WTC11 (cell line): ENCODE measurements at regions not wholly inside any gene's neighbourhood (a gene's known extent, or its start where the extent isn't known, plus 50 kb on each side); places are given as distances from the start of the nearest gene placed in this dataset.

Experiments used
- ATAC-seq: fragments of 200-7000 bp; cut with Tn5 transposase; 2 replicates; pipeline ENCODE4 v1.10.0; 2021; ENCODE audit warnings: mild to moderate bottlenecking, moderate library complexity
- CTCF ChIA-PET: fragments of 300-600 bp; sonication (Branson Sonifier 250); formaldehyde crosslinking; loops from one replicate; lab custom pipeline; 2021; ENCODE audit warnings: antibody characterized with exemption; lab: Charles Lee
- POLR2A ChIA-PET: fragments of 350-600 bp; sonication (Branson Sonifier 250); formaldehyde crosslinking; loops from one replicate; lab custom pipeline; 2021; ENCODE audit warnings: antibody characterized with exemption; lab: Charles Lee
- DNase-seq: peaks from one replicate; pipeline ENCODE4 v3.0.0; 2021; ENCODE audit warnings: low spot score
- H3K27ac Mint-ChIP-seq: 2 replicates; pipeline ENCODE4 v1.8.0; 2021; ENCODE audit warnings: mixed read lengths
- H3K27me3 Mint-ChIP-seq: 2 replicates; pipeline ENCODE4 v1.8.0; 2021; ENCODE audit warnings: low read depth, mild to moderate bottlenecking, moderate library complexity, mixed read lengths
- H3K36me3 Mint-ChIP-seq: 2 replicates; pipeline ENCODE4 v1.8.0; 2021; ENCODE audit warnings: mixed read lengths
- H3K4me1 Mint-ChIP-seq: 2 replicates; pipeline ENCODE4 v1.8.0; 2022; ENCODE audit warnings: mixed read lengths
- H3K4me3 Mint-ChIP-seq: 2 replicates; pipeline ENCODE4 v1.8.0; 2021; ENCODE audit warnings: mild to moderate bottlenecking, moderate library complexity, mixed read lengths
- H3K9me3 Mint-ChIP-seq: 2 replicates; pipeline ENCODE4 v1.8.0; 2021; ENCODE audit warnings: mixed read lengths
- CREM ChIP-seq: sonication (generic); formaldehyde crosslinking; IDR thresholded peaks from 2 replicates; pipeline ENCODE4 v1.8.1; 2022; ENCODE audit warnings: mild to moderate bottlenecking, missing genetic modification reagents, moderate library complexity
- FOXJ3 ChIP-seq: sonication (generic); formaldehyde crosslinking; IDR thresholded peaks from 2 replicates; pipeline ENCODE4 v1.9.0; 2021; ENCODE audit warnings: missing genetic modification reagents, mild to moderate bottlenecking, borderline replicate concordance
- FOXP1 ChIP-seq: sonication (generic); formaldehyde crosslinking; IDR thresholded peaks from 2 replicates; pipeline ENCODE4 v1.8.0; 2022; ENCODE audit warnings: missing genetic modification reagents, mild to moderate bottlenecking, moderate library complexity, borderline replicate concordance
- NFATC4 ChIP-seq: fragments of 250-450 bp; sonication (Bioruptor Pico); IDR thresholded peaks from 2 replicates; pipeline ENCODE4 v1.9.0; 2021; ENCODE audit warnings: mild to moderate bottlenecking
- PRRX2 ChIP-seq: fragments of 250-450 bp; sonication (Bioruptor Pico); IDR thresholded peaks from 2 replicates; pipeline ENCODE4 v1.8.0; 2021; ENCODE audit warnings: mild to moderate bottlenecking
- RORB ChIP-seq: fragments of 250-450 bp; sonication (Bioruptor Pico); IDR thresholded peaks from 2 replicates; pipeline ENCODE4 v1.9.0; 2021; ENCODE audit warnings: mild to moderate bottlenecking
- SMAD4 ChIP-seq: sonication (generic); formaldehyde crosslinking; IDR thresholded peaks from 2 replicates; pipeline ENCODE4 v1.8.0; 2022; ENCODE audit warnings: mild to moderate bottlenecking, missing genetic modification reagents
- SOX15 ChIP-seq: fragments of 250-450 bp; sonication (Bioruptor Pico); IDR thresholded peaks from 2 replicates; pipeline ENCODE4 v1.9.0; 2021; ENCODE audit warnings: mild to moderate bottlenecking
- SP1 ChIP-seq: sonication (generic); formaldehyde crosslinking; conservative IDR thresholded peaks from 2 replicates; pipeline ENCODE4 v1.8.1; 2022; ENCODE audit warnings: missing genetic modification reagents
- ZNF121 ChIP-seq: sonication (generic); formaldehyde crosslinking; IDR thresholded peaks from 2 replicates; pipeline ENCODE4 v1.8.0; 2023; ENCODE audit warnings: missing genetic modification reagents
- ZNF138 ChIP-seq: sonication (generic); formaldehyde crosslinking; conservative IDR thresholded peaks from 2 replicates; pipeline ENCODE4 v1.8.1; 2022; ENCODE audit warnings: mild to moderate bottlenecking, moderate library complexity, missing genetic modification reagents
- ZNF219 ChIP-seq: sonication (generic); formaldehyde crosslinking; IDR thresholded peaks from 2 replicates; pipeline ENCODE4 v1.8.0; 2023; ENCODE audit warnings: missing genetic modification reagents, mild to moderate bottlenecking, borderline replicate concordance
- ZNF263 ChIP-seq: sonication (generic); formaldehyde crosslinking; IDR thresholded peaks from 2 replicates; pipeline ENCODE4 v1.8.1; 2022; ENCODE audit warnings: low read depth, mild to moderate bottlenecking, moderate library complexity, missing genetic modification reagents
- TF ChIP-seq, protein P1 (sequence below): sonication (generic); formaldehyde crosslinking; IDR thresholded peaks from 2 replicates; pipeline ENCODE4 v1.8.1; 2022; ENCODE audit warnings: mild to moderate bottlenecking, moderate library complexity, missing genetic modification reagents
- TF ChIP-seq, protein P2 (sequence below): fragments of 250-450 bp; sonication (Bioruptor Pico); IDR thresholded peaks from 2 replicates; pipeline ENCODE4 v1.9.0; 2021; ENCODE audit warnings: mild to moderate bottlenecking
- TF ChIP-seq, protein P3 (sequence below): sonication (generic); formaldehyde crosslinking; IDR thresholded peaks from 2 replicates; pipeline ENCODE4 v1.8.1; 2023; ENCODE audit warnings: mild to moderate bottlenecking, missing genetic modification reagents
- TF ChIP-seq, protein P4 (sequence below): sonication (generic); formaldehyde crosslinking; IDR thresholded peaks from 2 replicates; pipeline ENCODE4 v1.8.1; 2022; ENCODE audit warnings: mild to moderate bottlenecking, missing genetic modification reagents, moderate library complexity, borderline replicate concordance
- TF ChIP-seq, protein P5 (sequence below): sonication (generic); formaldehyde crosslinking; IDR thresholded peaks from 2 replicates; pipeline ENCODE4 v1.8.1; 2023; ENCODE audit warnings: mild to moderate bottlenecking, missing genetic modification reagents, moderate library complexity
- TF ChIP-seq, protein P6 (sequence below): fragments of 250-450 bp; sonication (Bioruptor Pico); IDR thresholded peaks from 2 replicates; pipeline ENCODE4 v1.9.0; 2021; ENCODE audit warnings: mild to moderate bottlenecking

DNA sequence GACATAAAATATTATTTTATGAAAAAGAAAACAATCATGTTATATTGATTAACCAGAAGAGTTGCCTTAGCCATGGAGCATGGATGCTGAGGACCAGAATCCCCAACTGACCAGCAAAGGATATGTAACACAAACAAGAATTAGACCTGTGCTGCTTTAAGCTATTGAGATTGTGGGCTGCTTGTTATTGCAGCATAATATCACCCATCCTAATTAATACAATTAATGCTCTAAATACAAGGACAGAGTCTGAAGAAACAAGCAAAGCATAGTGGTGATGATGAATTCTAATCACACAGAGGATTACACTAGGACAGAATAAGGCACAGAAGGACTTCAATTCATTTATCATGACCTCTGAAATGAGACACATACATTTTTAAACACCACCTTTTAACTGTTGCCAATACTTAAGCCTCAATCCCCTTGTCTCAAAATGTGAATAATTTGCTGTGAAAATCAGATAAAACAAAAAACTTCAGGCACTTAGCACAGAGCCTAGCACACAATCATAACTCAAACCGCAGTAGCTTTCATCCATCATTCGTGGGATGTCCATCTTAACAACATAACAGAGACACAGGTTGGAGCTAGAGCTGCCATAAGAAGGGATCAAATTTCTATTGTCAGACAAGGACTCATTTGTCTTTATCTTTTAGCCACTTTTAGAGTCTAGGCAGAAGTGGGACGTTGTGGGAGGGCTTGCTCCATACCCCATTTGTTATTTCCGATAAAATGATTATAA is 449.6 kb upstream of the DCN start:
- Mint-ChIP-seq H3K36me3 (peaks cover 4% of the 10 kb centered on the region; the same call in 1 of the 2 replicates), H3K27me3 (no peaks in the 10 kb centered on the region; the same call in 1 of the 2 replicates), H3K27ac (no peak overlapping the region), H3K4me1 (0 out of 2 replicates have a peak, but pooled peaks cover 3% of the 10 kb centered on the region), H3K4me3 (no peak overlapping the region), H3K9me3 (peaks cover 33% of the 10 kb centered on the region)
- DNase-seq (no peak), ATAC-seq (no peak)
- POLR2A ChIA-PET, result interaction anchor here (0.6 kb wide), 1 partner anchor 391 kb away, joined by 3 read pairs; no protein-coding TSS in a partner anchor
- CTCF ChIA-PET, result no interaction called here
- TF ChIP-seq SOX15 (CRISPR knock-in tag) (no peak), ZNF121 (CRISPR knock-in tag) (no peak), PRRX2 (CRISPR knock-in tag) (no peak), SP1 (CRISPR knock-in tag) (no peak), RORB (CRISPR knock-in tag) (no peak), NFATC4 (CRISPR knock-in tag) (no peak), SMAD4 (no peak), ZNF138 (CRISPR knock-in tag) (no peak), ZNF263 (CRISPR knock-in tag) (no peak), CREM (CRISPR knock-in tag) (no peak), ZNF219 (CRISPR knock-in tag) (no peak), FOXJ3 (CRISPR knock-in tag) (no peak), FOXP1 (CRISPR knock-in tag) (no peak)
- TF ChIP-seq, protein P1, sequence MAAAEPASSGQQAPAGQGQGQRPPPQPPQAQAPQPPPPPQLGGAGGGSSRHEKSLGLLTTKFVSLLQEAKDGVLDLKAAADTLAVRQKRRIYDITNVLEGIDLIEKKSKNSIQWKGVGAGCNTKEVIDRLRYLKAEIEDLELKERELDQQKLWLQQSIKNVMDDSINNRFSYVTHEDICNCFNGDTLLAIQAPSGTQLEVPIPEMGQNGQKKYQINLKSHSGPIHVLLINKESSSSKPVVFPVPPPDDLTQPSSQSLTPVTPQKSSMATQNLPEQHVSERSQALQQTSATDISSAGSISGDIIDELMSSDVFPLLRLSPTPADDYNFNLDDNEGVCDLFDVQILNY (CRISPR knock-in tag), result no peak
- TF ChIP-seq, protein P2, sequence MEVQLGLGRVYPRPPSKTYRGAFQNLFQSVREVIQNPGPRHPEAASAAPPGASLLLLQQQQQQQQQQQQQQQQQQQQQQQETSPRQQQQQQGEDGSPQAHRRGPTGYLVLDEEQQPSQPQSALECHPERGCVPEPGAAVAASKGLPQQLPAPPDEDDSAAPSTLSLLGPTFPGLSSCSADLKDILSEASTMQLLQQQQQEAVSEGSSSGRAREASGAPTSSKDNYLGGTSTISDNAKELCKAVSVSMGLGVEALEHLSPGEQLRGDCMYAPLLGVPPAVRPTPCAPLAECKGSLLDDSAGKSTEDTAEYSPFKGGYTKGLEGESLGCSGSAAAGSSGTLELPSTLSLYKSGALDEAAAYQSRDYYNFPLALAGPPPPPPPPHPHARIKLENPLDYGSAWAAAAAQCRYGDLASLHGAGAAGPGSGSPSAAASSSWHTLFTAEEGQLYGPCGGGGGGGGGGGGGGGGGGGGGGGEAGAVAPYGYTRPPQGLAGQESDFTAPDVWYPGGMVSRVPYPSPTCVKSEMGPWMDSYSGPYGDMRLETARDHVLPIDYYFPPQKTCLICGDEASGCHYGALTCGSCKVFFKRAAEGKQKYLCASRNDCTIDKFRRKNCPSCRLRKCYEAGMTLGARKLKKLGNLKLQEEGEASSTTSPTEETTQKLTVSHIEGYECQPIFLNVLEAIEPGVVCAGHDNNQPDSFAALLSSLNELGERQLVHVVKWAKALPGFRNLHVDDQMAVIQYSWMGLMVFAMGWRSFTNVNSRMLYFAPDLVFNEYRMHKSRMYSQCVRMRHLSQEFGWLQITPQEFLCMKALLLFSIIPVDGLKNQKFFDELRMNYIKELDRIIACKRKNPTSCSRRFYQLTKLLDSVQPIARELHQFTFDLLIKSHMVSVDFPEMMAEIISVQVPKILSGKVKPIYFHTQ (CRISPR knock-in tag), result no peak
- TF ChIP-seq, protein P3, sequence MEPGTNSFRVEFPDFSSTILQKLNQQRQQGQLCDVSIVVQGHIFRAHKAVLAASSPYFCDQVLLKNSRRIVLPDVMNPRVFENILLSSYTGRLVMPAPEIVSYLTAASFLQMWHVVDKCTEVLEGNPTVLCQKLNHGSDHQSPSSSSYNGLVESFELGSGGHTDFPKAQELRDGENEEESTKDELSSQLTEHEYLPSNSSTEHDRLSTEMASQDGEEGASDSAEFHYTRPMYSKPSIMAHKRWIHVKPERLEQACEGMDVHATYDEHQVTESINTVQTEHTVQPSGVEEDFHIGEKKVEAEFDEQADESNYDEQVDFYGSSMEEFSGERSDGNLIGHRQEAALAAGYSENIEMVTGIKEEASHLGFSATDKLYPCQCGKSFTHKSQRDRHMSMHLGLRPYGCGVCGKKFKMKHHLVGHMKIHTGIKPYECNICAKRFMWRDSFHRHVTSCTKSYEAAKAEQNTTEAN (CRISPR knock-in tag), result no peak
- TF ChIP-seq, protein P4, sequence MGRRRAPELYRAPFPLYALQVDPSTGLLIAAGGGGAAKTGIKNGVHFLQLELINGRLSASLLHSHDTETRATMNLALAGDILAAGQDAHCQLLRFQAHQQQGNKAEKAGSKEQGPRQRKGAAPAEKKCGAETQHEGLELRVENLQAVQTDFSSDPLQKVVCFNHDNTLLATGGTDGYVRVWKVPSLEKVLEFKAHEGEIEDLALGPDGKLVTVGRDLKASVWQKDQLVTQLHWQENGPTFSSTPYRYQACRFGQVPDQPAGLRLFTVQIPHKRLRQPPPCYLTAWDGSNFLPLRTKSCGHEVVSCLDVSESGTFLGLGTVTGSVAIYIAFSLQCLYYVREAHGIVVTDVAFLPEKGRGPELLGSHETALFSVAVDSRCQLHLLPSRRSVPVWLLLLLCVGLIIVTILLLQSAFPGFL (CRISPR knock-in tag), result no peak
- TF ChIP-seq, protein P5, sequence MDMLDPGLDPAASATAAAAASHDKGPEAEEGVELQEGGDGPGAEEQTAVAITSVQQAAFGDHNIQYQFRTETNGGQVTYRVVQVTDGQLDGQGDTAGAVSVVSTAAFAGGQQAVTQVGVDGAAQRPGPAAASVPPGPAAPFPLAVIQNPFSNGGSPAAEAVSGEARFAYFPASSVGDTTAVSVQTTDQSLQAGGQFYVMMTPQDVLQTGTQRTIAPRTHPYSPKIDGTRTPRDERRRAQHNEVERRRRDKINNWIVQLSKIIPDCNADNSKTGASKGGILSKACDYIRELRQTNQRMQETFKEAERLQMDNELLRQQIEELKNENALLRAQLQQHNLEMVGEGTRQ (CRISPR knock-in tag), result no peak
- TF ChIP-seq, protein P6, sequence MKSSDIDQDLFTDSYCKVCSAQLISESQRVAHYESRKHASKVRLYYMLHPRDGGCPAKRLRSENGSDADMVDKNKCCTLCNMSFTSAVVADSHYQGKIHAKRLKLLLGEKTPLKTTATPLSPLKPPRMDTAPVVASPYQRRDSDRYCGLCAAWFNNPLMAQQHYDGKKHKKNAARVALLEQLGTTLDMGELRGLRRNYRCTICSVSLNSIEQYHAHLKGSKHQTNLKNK (CRISPR knock-in tag), result no peak
